HCT116 (cell line): ENCODE measurements at regions not wholly inside any gene's neighbourhood (a gene's known extent, or its start where the extent isn't known, plus 50 kb on each side); places are given as distances from the start of the nearest gene placed in this dataset.
"Not testable (repeated sequence)": the region's sequence is repeated elsewhere in the genome, so short reads cannot be mapped to it uniquely, and the experiment has no call there.

Source experiments
- ATAC-seq: fragments of 200-7000 bp; cut with Tn5 transposase; 2 replicates; pipeline ENCODE4 v1.9.1; 2020; ENCODE audit warnings: mild to moderate bottlenecking, moderate library complexity
- BruUV-seq: library from RNA; stranded (reverse); fragments of 400-500 nt; replicated peaks from 2 replicates; lab custom pipeline; 2021; lab: Mats Ljungman, UMichigan
- CTCF ChIA-PET: fragments of 300-600 bp; sonication (Branson Sonifier 250); formaldehyde crosslinking; loops from one replicate; lab custom pipeline; 2021; ENCODE audit warnings: antibody characterized with exemption; lab: Charles Lee
- POLR2A ChIA-PET: fragments of 300-600, 350-600 bp; sonication (Branson Sonifier 250); formaldehyde crosslinking; loops from one replicate; lab custom pipeline; 2021; ENCODE audit warnings: antibody characterized with exemption; lab: Charles Lee
- RAD21 ChIA-PET, 2 experiments: fragments of 300-600 bp; sonication (Branson Sonifier 250); formaldehyde crosslinking; loops; one replicate each; lab custom pipeline; 2023; ENCODE audit warnings: low total read pairs in 2 of 2; ENCODE audit not compliant: uncharacterized antibody in 2 of 2, unreplicated experiment in 2 of 2, low non-redundant PET in 1 of 2; lab: Charles Lee
- DNase-seq: peaks from one replicate; pipeline ENCODE4 v3.0.0-alpha.2; 2010; ENCODE audit warnings: low read depth, low spot score
- H2AFZ ChIP-seq: fragments of 200-600 bp; shearing (Covaris generic), sonication (generic); 2 replicates; pipeline ENCODE4 v1.6.1; 2017; ENCODE audit warnings: low read depth, mixed run types, mixed read lengths, antibody characterized with exemption, low read length; ENCODE audit not compliant: poor library complexity, severe bottlenecking
- H3K27ac ChIP-seq: 2 replicates; pipeline ENCODE4 v1.5.1; 2012; ENCODE audit warnings: low read depth, low read length
- H3K27me3 ChIP-seq: fragments of 200-600 bp; sonication (generic); 2 replicates; pipeline ENCODE4 v1.6.1; 2016; ENCODE audit warnings: mixed run types, low read length, mixed read lengths; ENCODE audit not compliant: insufficient read depth
- H3K36me3 ChIP-seq, 2 experiments: fragments of 200-500 bp in 1 of 2; fragments of 200-600 bp in 1 of 2; sonication (Bioruptor generic) in 1 of 2; sonication (generic) in 1 of 2; 2 replicates each; pipeline versions ENCODE4 v1.5.1 to v1.6.1; 2014 to 2016; ENCODE audit warnings: low read length in 2 of 2, inconsistent platforms in 1 of 2, mixed read lengths in 1 of 2, mixed run types in 1 of 2; ENCODE audit not compliant: insufficient read depth in 2 of 2, control insufficient read depth in 1 of 2
- H3K4me1 ChIP-seq, 2 experiments: fragments of 200-600 bp in 1 of 2; sonication (generic) in 1 of 2; 2 replicates each; pipeline versions ENCODE4 v1.5.1 to v1.6.1; 2012 to 2017; ENCODE audit warnings: low read length in 2 of 2, inconsistent platforms in 1 of 2, mild to moderate bottlenecking in 1 of 2, mixed read lengths in 1 of 2, mixed run types in 1 of 2, moderate library complexity in 1 of 2; ENCODE audit not compliant: insufficient read depth in 2 of 2, control insufficient read depth in 1 of 2
- H3K4me2 ChIP-seq: fragments of 200-600 bp; sonication (generic); 2 replicates; pipeline ENCODE4 v1.6.1; 2017; ENCODE audit warnings: mixed run types, low read length, mixed read lengths
- H3K4me3 ChIP-seq, 2 experiments: fragments of 200-600 bp in 1 of 2; sonication (generic) in 1 of 2; replicated peaks in 1 of 2; 2 replicates each; pipeline ENCODE4 v1.5.1; 2011 to 2016; ENCODE audit warnings: low read length in 2 of 2, control low read depth in 1 of 2, low read depth in 1 of 2, mild to moderate bottlenecking in 1 of 2, mixed read lengths in 1 of 2, mixed run types in 1 of 2
- H3K79me2 ChIP-seq: fragments of 200-600 bp; sonication (generic); 2 replicates; pipeline ENCODE4 v1.6.1; 2017; ENCODE audit warnings: mild to moderate bottlenecking, mixed run types, low read length, moderate library complexity, mixed read lengths; ENCODE audit not compliant: insufficient read depth
- H3K9ac ChIP-seq: fragments of 200-600 bp; sonication (generic); 2 replicates; pipeline ENCODE4 v1.6.1; 2016; ENCODE audit warnings: low read length, mixed read lengths
- H3K9me2 ChIP-seq: fragments of 200-600 bp; sonication (generic), shearing (Covaris generic); 2 replicates; pipeline ENCODE4 v1.6.1; 2017; ENCODE audit warnings: mixed run types, mild to moderate bottlenecking, moderate library complexity; ENCODE audit not compliant: insufficient read depth
- H3K9me3 ChIP-seq, 2 experiments: fragments of 200-500 bp in 1 of 2; fragments of 200-600 bp in 1 of 2; sonication (Bioruptor generic) in 1 of 2; sonication (generic) in 1 of 2; 2 replicates each; pipeline ENCODE4 v1.6.1; 2014 to 2017; ENCODE audit warnings: low read length in 2 of 2, mixed read lengths in 2 of 2, inconsistent platforms in 1 of 2, low read depth in 1 of 2, mild to moderate bottlenecking in 1 of 2, mixed run types in 1 of 2, moderate library complexity in 1 of 2; ENCODE audit not compliant: control insufficient read depth in 1 of 2, insufficient read depth in 1 of 2
- H4K20me1 ChIP-seq: fragments of 200-600 bp; sonication (generic), shearing (Covaris generic); 2 replicates; pipeline ENCODE4 v1.6.1; 2017; ENCODE audit warnings: mixed run types, mild to moderate bottlenecking, moderate library complexity; ENCODE audit not compliant: insufficient read depth
- FOSL1 ChIP-seq: IDR thresholded peaks from 2 replicates; pipeline ENCODE4 v1.6.1; 2012; ENCODE audit warnings: low read depth
- RAD21 ChIP-seq: IDR thresholded peaks from 2 replicates; pipeline ENCODE4 v1.6.1; 2012; ENCODE audit warnings: low read depth, mild to moderate bottlenecking
- intact Hi-C: fragments of 100-400 bp; cut with micrococcal nuclease; formaldehyde crosslinking; loops from 2 replicates; pipeline ENCODE4 v1.10.0; 2022
- TF ChIP-seq, protein P1 (sequence below), 3 experiments: fragments of 200-600 bp in 1 of 3; sonication (generic) in 1 of 3; IDR thresholded peaks in 2 of 3; conservative IDR thresholded peaks in 1 of 3; 2 replicates each; pipeline ENCODE4 v1.5.1; 2012 to 2017; ENCODE audit warnings: low read depth in 2 of 3, low read length in 2 of 3, antibody characterized with exemption in 1 of 3, borderline replicate concordance in 1 of 3, control low read depth in 1 of 3, mild to moderate bottlenecking in 1 of 3, mixed read lengths in 1 of 3, mixed run types in 1 of 3, moderate library complexity in 1 of 3; ENCODE audit not compliant: insufficient read depth in 1 of 3

DNA sequence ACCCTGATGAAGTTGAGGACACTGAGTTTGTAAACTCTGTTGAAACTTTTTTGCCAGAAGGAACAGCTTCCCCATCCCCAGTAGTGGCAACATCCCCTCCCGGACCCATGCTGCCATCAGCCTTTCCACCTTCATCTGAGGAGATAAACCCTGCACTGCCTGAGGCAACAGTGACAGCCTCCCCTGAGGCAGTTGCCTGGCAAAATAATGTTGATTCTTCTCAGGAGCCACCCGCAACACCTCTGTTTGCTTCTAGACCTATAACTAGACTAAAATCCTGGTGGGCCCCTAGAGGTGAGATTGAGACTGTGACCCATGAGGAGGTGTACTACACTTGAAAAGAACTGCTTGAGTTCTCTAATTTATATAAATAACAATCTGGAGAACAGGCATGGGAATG, 597.6 kb upstream of the NR3C2 start:
- ATAC-seq, H3K9me2 ChIP-seq, H3K4me3 ChIP-seq, CTCF ChIA-PET, H3K9me3 ChIP-seq, H3K4me1 ChIP-seq, H3K79me2 ChIP-seq, POLR2A ChIA-PET, H3K9ac ChIP-seq, H2AFZ ChIP-seq, H4K20me1 ChIP-seq, DNase-seq, H3K4me2 ChIP-seq, H3K27ac ChIP-seq, H3K36me3 ChIP-seq, BruUV-seq, RAD21 ChIA-PET, intact Hi-C loops, H3K27me3 ChIP-seq: not testable (repeated sequence)

DNA sequence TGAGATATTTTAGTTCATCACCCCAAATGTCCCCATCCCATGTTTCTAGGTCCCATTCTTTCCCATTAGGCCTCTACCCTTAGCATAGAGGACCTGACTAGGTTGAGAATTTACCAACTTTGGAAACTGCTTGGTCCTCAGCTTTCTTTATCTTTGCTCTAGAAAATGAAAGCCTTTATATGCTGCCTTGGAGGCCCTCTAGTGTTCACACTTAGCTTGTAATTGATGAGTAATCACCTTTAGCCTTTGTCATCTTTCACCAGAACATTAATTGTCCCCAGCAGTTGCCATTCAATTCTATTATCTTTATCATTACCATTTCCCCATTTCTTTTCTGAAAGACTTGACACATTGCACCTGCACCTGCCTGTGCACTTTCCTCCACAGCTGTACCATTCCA, 589.2 kb upstream of the NR3C2 start:
- intact Hi-C loops: no loop called here
- POLR2A ChIA-PET: no interaction called here

More for the DNA sequence above, 589.2 kb upstream of the NR3C2 start:
- Histone ChIP-seq H3K4me2 (no peak overlapping the region), H3K9me3 (no peaks in the 10 kb centered on the region), H3K4me3 (no peak overlapping the region), H3K79me2 (no peaks in the 10 kb centered on the region), H3K36me3 (no peaks in the 10 kb centered on the region), H3K9me2 (no peaks in the 10 kb centered on the region), H3K27me3 (no peaks in the 10 kb centered on the region), H3K9ac (no peak overlapping the region), H3K27ac (no peak overlapping the region), H3K4me1 (no peaks in the 10 kb centered on the region), H2AFZ (no peak overlapping the region), H4K20me1 (no peaks in the 10 kb centered on the region)
- peak; percentile 64 for TF ChIP-seq RAD21
- no peak for TF ChIP-seq FOSL1
- TF ChIP-seq, protein P1, sequence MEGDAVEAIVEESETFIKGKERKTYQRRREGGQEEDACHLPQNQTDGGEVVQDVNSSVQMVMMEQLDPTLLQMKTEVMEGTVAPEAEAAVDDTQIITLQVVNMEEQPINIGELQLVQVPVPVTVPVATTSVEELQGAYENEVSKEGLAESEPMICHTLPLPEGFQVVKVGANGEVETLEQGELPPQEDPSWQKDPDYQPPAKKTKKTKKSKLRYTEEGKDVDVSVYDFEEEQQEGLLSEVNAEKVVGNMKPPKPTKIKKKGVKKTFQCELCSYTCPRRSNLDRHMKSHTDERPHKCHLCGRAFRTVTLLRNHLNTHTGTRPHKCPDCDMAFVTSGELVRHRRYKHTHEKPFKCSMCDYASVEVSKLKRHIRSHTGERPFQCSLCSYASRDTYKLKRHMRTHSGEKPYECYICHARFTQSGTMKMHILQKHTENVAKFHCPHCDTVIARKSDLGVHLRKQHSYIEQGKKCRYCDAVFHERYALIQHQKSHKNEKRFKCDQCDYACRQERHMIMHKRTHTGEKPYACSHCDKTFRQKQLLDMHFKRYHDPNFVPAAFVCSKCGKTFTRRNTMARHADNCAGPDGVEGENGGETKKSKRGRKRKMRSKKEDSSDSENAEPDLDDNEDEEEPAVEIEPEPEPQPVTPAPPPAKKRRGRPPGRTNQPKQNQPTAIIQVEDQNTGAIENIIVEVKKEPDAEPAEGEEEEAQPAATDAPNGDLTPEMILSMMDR (IDR thresholded peaks at IDR 0.05 in 2 of 3, conservative IDR thresholded peaks at IDR 0.05 in 1 of 3; ENCODE audit: borderline replicate concordance in 1 of 3, insufficient read depth in 1 of 3, low read depth in 2 of 3, low read length in 2 of 3): peak; percentile 29 to 65 (median 51); a peak in 4 of 6 replicates
- ATAC-seq (peak; percentile 74), DNase-seq (peak; percentile 13)
- RAD21 ChIA-PET: no interaction called here
- CTCF ChIA-PET: interaction anchor here (0.9 to 1.2 kb wide), 5 partner anchors 18 to 1047 kb away, joined by 3 to 6 read pairs (median 3); no protein-coding TSS in a partner anchor
- BruUV-seq: no TSS peak
